ENCODE measurements at regions not wholly inside any gene's neighbourhood (a gene's known extent, or its start where the extent isn't known, plus 50 kb on each side); places are given as distances from the start of the nearest gene placed in this dataset.

GRCh38 chr7:84674236-84674913 lies 479.8 kb upstream of the SEMA3A start:
- no peak for DNase-seq

GRCh38 chr7:84669177-84669732 lies 474.7 kb upstream of the SEMA3A start:
- DNase-seq: no peak

GRCh38 chr7:84668116-84668515 lies 473.5 kb upstream of the SEMA3A start:
- no peak for DNase-seq

GRCh38 chr7:84666651-84667050 lies 472.1 kb upstream of the SEMA3A start:
- no peak for DNase-seq

- no peak for DNase-seq
These were observed 470.8 kb upstream of the SEMA3A start for GRCh38 chr7:84665339-84665738.

- no peak for DNase-seq
These were observed 470.0 kb upstream of the SEMA3A start for GRCh38 chr7:84664626-84665025.

GRCh38 chr7:84663224-84663623 lies 468.6 kb upstream of the SEMA3A start:
- no peak for DNase-seq

GRCh38 chr7:84658286-84658685 lies 463.7 kb upstream of the SEMA3A start:
- DNase-seq: no peak

- DNase-seq: no peak
These were observed 459.7 kb upstream of the SEMA3A start for GRCh38 chr7:84654273-84654672.

- DNase-seq: no peak
These were observed 457.3 kb upstream of the SEMA3A start for GRCh38 chr7:84651876-84652275.

- DNase-seq: no peak
These were observed 453.5 kb upstream of the SEMA3A start for GRCh38 chr7:84647797-84648757.

GRCh38 chr7:84642611-84643010 lies 448.0 kb upstream of the SEMA3A start:
- no peak for DNase-seq

- no peak for DNase-seq
These were observed 446.0 kb upstream of the SEMA3A start for GRCh38 chr7:84640637-84641036.

- DNase-seq: no peak
These were observed 443.7 kb upstream of the SEMA3A start for GRCh38 chr7:84638339-84638697.

- DNase-seq: no peak
These were observed 443.2 kb upstream of the SEMA3A start for GRCh38 chr7:84637568-84638338.

GRCh38 chr7:84631913-84632312 lies 437.3 kb upstream of the SEMA3A start:
- DNase-seq: no peak

GRCh38 chr7:84629640-84630318 lies 435.2 kb upstream of the SEMA3A start:
- no peak for DNase-seq

GRCh38 chr7:84629216-84629615 lies 434.6 kb upstream of the SEMA3A start:
- no peak for DNase-seq

GRCh38 chr7:84627250-84627649 lies 432.7 kb upstream of the SEMA3A start:
- no peak for DNase-seq

GRCh38 chr7:84624927-84625326 lies 430.3 kb upstream of the SEMA3A start:
- DNase-seq: no peak

GRCh38 chr7:84624527-84624926 lies 429.9 kb upstream of the SEMA3A start:
- DNase-seq: no peak

GRCh38 chr7:84617265-84618030 lies 422.9 kb upstream of the SEMA3A start:
- DNase-seq: no peak
